ENCODE measurements at regions not wholly inside any gene's neighbourhood (a gene's known extent, or its start where the extent isn't known, plus 50 kb on each side); places are given as distances from the start of the nearest gene placed in this dataset.

DNA sequence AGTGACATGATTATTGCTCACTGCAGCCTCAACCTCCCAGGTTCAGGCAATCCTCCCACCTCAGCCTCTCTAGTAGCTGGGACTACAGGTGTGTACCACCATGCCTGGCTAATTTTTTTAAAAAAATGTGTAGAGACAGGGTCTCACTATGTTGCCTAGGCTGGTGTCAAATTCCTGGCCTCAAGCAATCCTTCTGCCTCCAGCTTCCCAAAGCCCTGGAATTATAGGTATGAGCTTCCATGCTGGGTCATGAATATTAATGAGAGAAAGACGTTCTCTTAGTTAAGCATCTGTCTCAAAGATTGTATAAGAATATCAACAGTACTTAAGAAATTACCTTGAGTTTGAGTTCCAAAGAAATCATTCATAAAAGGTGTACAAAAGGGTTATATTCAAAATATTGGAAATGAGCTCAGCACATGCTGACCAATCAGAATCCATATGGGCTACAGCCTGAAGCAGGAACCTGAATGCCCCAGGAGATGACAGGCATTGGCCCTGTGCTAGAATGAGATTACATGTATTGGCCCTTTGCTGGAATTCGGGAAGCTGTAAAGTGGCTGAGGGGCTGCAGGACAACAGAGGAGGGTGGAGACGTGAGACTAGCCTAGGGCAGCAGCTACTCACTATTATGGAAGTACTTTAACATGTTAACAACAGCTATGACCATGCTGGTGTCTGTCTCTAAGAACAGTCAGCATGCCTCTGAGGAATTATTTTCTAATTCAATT lies 157.0 kb upstream of the CPNE8 start:
- DNase-seq (ENCODE audit: low spot score) (no peak), ATAC-seq (ENCODE audit: low FRiP score) (no peak)
- TF ChIP-seq CTCF (IDR thresholded peaks at IDR 0.05): no peak

GRCh38 chr12:39061576-39061975 lies 156.2 kb upstream of the CPNE8 start:
- ATAC-seq (ENCODE audit: low FRiP score) (no peak), DNase-seq (ENCODE audit: low spot score) (no peak)
- TF ChIP-seq CTCF (IDR thresholded peaks at IDR 0.05): no peak

DNA sequence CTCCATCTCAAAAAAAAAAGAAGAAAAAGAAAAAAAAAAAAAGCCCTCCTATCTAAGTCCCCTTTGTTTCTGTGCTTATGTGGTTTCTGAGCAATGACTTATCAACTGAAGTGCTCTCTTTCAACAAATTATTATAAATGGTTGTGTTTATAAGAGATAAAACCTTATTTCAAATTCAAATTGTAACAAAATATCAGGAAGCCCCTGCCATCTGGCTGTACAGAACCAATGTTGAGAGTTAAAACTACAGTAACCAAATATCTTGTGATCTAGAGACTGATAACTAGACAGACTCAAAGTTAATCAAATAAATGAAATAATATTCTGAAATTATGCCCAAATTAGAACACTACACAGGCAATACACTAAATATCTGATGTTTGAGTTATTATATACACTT lies 143.0 kb upstream of the CPNE8 start:
- no peak for DNase-seq (ENCODE audit: low spot score)
- ATAC-seq (ENCODE audit: low FRiP score): no peak
- TF ChIP-seq CTCF (IDR thresholded peaks at IDR 0.05): no peak

GRCh38 chr12:39047539-39048262 lies 142.3 kb upstream of the CPNE8 start:
- TF ChIP-seq CTCF (IDR thresholded peaks at IDR 0.05): no peak
- DNase-seq (ENCODE audit: low spot score) (no peak), ATAC-seq (ENCODE audit: low FRiP score) (no peak)

GRCh38 chr12:39044754-39045153 lies 139.4 kb upstream of the CPNE8 start:
- ATAC-seq (ENCODE audit: low FRiP score) (no peak), DNase-seq (ENCODE audit: low spot score) (no peak)
- no peak for TF ChIP-seq CTCF (IDR thresholded peaks at IDR 0.05)

DNA sequence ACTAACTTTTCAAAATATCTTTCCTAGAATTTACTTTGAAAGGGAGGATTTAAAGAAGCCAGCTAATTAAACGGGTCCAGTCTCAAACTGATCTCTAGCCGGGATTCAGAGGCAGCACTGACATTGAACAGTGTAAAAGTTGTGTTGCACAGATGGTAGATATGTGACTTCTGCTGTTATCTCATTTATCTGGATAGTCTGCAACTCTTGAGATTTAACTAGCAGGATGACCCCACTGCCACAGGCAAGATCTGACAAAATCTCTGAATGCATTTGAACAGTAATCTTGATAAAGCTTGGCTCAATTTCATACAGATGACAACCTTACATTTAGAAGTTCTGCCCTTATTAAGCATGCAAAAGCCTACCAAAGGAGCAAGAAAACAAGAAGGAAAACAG lies 138.0 kb upstream of the CPNE8 start:
- no peak for ATAC-seq (ENCODE audit: low FRiP score)
- no peak for DNase-seq (ENCODE audit: low spot score)
- TF ChIP-seq CTCF (IDR thresholded peaks at IDR 0.05): no peak

DNA sequence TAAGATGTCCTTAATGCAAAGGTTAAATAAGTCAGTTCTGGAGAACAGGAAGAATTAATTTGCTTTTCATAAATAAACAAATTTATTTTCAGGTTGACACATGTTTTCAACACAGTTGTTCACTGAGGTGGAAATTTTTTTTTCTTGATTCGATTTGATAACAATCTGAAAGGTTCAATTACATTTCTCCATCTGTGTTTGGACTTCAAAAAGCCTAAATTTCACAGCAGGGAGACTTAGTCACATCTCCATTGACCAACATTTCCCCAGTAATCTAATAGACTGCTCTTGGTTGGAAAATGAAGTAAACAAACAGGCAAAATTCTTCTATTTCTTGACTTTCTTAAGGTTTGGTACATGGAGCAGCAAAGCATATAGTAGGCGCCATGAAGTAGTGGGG lies 134.9 kb upstream of the CPNE8 start:
- DNase-seq (ENCODE audit: low spot score) (no peak), ATAC-seq (ENCODE audit: low FRiP score) (no peak)
- no peak for TF ChIP-seq CTCF (IDR thresholded peaks at IDR 0.05)
